ENCODE measurements at regions not wholly inside any gene's neighbourhood (a gene's known extent, or its start where the extent isn't known, plus 50 kb on each side); places are given as distances from the start of the nearest gene placed in this dataset.

- intact Hi-C loops (cut with micrococcal nuclease): no loop called here
- H3K27me3 Mint-ChIP-seq: peaks cover 0 to 3% (median 0%) of the 10 kb centered on the region in 5 donors
- Histone ChIP-seq H3K4me1 (ENCODE audit: control insufficient read depth in 2 of 2, insufficient read depth in 2 of 2, low read length in 2 of 2) (no peaks in the 10 kb centered on the region), H3K9me3 (ENCODE audit: control insufficient read depth in 2 of 3, low read length in 3 of 3) (no peaks in the 10 kb centered on the region), H3K27me3 (ENCODE audit: control insufficient read depth in 2 of 2, insufficient read depth in 2 of 2, low read length in 2 of 2) (no peaks in the 10 kb centered on the region), H3K4me3 (ENCODE audit: low read length) (no peak overlapping the region), H3K27ac (ENCODE audit: low read depth, low read length) (no peak overlapping the region), H3K36me3 (ENCODE audit: control insufficient read depth in 2 of 3, insufficient read depth in 3 of 3, low read length in 3 of 3) (no peaks in the 10 kb centered on the region)
- DNase-seq: no peak
- ChIA-PET POLR2A (no interaction called here), CTCF (no interaction called here)
- no peaks in the 10 kb centered on the region for H3K36me3 Mint-ChIP-seq
- no peaks in the 10 kb centered on the region for H3K4me1 Mint-ChIP-seq
- peaks cover 0 to 6% (median 0%) of the 10 kb centered on the region in 11 donors for H3K9me3 Mint-ChIP-seq
- H3K4me3 Mint-ChIP-seq: no peak overlapping the region
- no peak for ATAC-seq
- no peak overlapping the region for H3K27ac Mint-ChIP-seq
Observed at GRCh38 chr5:4882186-4882585, 257.9 kb upstream of the ADAMTS16 start.

- Mint-ChIP-seq H3K36me3 (no peaks in the 10 kb centered on the region), H3K9me3 (peaks cover 0 to 6% (median 0%) of the 10 kb centered on the region in 11 donors), H3K4me3 (no peak overlapping the region), H3K27ac (no peak overlapping the region), H3K27me3 (peaks cover 0 to 3% (median 0%) of the 10 kb centered on the region in 5 donors), H3K4me1 (no peaks in the 10 kb centered on the region)
- Histone ChIP-seq H3K27ac (ENCODE audit: low read depth, low read length) (no peak overlapping the region), H3K4me1 (ENCODE audit: control insufficient read depth in 2 of 2, insufficient read depth in 2 of 2, low read length in 2 of 2) (no peaks in the 10 kb centered on the region), H3K9me3 (ENCODE audit: control insufficient read depth in 2 of 3, low read length in 3 of 3) (no peaks in the 10 kb centered on the region), H3K36me3 (ENCODE audit: control insufficient read depth in 2 of 3, insufficient read depth in 3 of 3, low read length in 3 of 3) (no peaks in the 10 kb centered on the region), H3K27me3 (ENCODE audit: control insufficient read depth in 2 of 2, insufficient read depth in 2 of 2, low read length in 2 of 2) (no peaks in the 10 kb centered on the region), H3K4me3 (ENCODE audit: low read length) (no peak overlapping the region)
- POLR2A ChIA-PET: no interaction called here
- no peak for DNase-seq
- intact Hi-C loops (cut with micrococcal nuclease): no loop called here
- CTCF ChIA-PET: no interaction called here
- no peak for ATAC-seq
Observed at GRCh38 chr5:4883360-4883759, 256.8 kb upstream of the ADAMTS16 start.

DNA sequence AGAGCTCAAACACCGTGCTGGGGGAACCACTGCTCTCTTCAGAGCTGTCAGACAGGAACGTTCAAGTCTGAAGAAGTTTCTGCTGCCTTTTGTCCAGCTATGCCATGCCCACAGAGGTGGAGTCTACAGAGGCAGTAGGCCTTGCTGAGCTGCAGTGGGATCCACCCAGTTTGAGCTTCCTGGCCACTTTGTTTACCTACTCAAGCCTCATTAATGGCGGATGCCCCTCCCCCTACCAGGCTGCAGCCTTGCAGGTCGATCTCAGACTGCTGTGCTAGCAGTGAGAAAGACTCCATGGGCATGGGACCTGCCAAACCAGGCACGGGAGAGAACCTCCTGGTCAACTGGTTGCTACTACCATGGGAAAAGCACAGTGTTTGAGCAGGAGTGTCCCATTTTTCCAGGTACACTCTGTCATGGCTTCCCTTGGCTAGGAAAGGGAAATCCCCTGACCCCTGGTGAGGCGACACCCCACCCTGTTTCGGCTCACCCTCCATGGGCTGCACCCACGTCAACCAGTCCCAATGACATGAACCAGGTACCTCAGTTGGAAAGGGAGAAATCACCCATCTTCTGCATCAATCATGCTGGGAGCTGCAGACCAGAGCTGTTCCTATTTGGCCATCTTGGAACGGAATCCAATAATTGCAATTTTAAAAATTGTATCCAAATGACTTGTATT, 246.9 kb upstream of the ADAMTS16 start:
- H3K36me3 Mint-ChIP-seq: no peaks in the 10 kb centered on the region
- no peak overlapping the region for H3K4me3 ChIP-seq (ENCODE audit: low read length)
- peaks cover 0 to 20% (median 5%) of the 10 kb centered on the region in 11 donors for H3K9me3 Mint-ChIP-seq
- no peak for DNase-seq
- H3K4me3 Mint-ChIP-seq: no peak overlapping the region
- no peaks in the 10 kb centered on the region for H3K4me1 ChIP-seq (ENCODE audit: control insufficient read depth in 2 of 2, insufficient read depth in 2 of 2, low read length in 2 of 2)
- H3K9me3 ChIP-seq (ENCODE audit: control insufficient read depth in 2 of 3, low read length in 3 of 3): no peaks in the 10 kb centered on the region
- no peaks in the 10 kb centered on the region for H3K27me3 Mint-ChIP-seq
- ChIA-PET POLR2A (no interaction called here), CTCF (no interaction called here)
- no peaks in the 10 kb centered on the region for H3K4me1 Mint-ChIP-seq
- no peak overlapping the region for H3K27ac ChIP-seq (ENCODE audit: low read depth, low read length)
- intact Hi-C loops (cut with micrococcal nuclease): no loop called here
- H3K36me3 ChIP-seq (ENCODE audit: control insufficient read depth in 2 of 3, insufficient read depth in 3 of 3, low read length in 3 of 3): no peaks in the 10 kb centered on the region
- no peak for ATAC-seq
- H3K27ac Mint-ChIP-seq: no peak overlapping the region
- H3K27me3 ChIP-seq (ENCODE audit: control insufficient read depth in 2 of 2, insufficient read depth in 2 of 2, low read length in 2 of 2): no peaks in the 10 kb centered on the region

GRCh38 chr5:4896328-4896727, 243.8 kb upstream of the ADAMTS16 start:
- Histone ChIP-seq H3K4me3 (ENCODE audit: low read length) (no peak overlapping the region), H3K27me3 (ENCODE audit: control insufficient read depth in 2 of 2, insufficient read depth in 2 of 2, low read length in 2 of 2) (no peaks in the 10 kb centered on the region), H3K27ac (ENCODE audit: low read depth, low read length) (no peak overlapping the region), H3K9me3 (ENCODE audit: control insufficient read depth in 2 of 3, low read length in 3 of 3) (no peaks in the 10 kb centered on the region), H3K36me3 (ENCODE audit: control insufficient read depth in 2 of 3, insufficient read depth in 3 of 3, low read length in 3 of 3) (no peaks in the 10 kb centered on the region), H3K4me1 (ENCODE audit: control insufficient read depth in 2 of 2, insufficient read depth in 2 of 2, low read length in 2 of 2) (no peaks in the 10 kb centered on the region)
- no peak for DNase-seq
- H3K9me3 Mint-ChIP-seq: peaks cover 0 to 11% (median 4%) of the 10 kb centered on the region in 11 donors
- H3K27me3 Mint-ChIP-seq: no peaks in the 10 kb centered on the region
- CTCF ChIA-PET: no interaction called here
- intact Hi-C loops (cut with micrococcal nuclease): no loop called here
- ATAC-seq: no peak
- H3K36me3 Mint-ChIP-seq: no peaks in the 10 kb centered on the region
- POLR2A ChIA-PET: no interaction called here
- no peak overlapping the region for H3K27ac Mint-ChIP-seq
- H3K4me3 Mint-ChIP-seq: no peak overlapping the region
- no peaks in the 10 kb centered on the region for H3K4me1 Mint-ChIP-seq

GRCh38 chr5:4901305-4901811, 238.8 kb upstream of the ADAMTS16 start:
- H3K27me3 ChIP-seq (ENCODE audit: control insufficient read depth in 2 of 2, insufficient read depth in 2 of 2, low read length in 2 of 2): no peaks in the 10 kb centered on the region
- peaks cover 0 to 7% (median 0%) of the 10 kb centered on the region in 11 donors for H3K9me3 Mint-ChIP-seq
- no peak overlapping the region for H3K4me3 Mint-ChIP-seq
- no peaks in the 10 kb centered on the region for H3K4me1 ChIP-seq (ENCODE audit: control insufficient read depth in 2 of 2, insufficient read depth in 2 of 2, low read length in 2 of 2)
- H3K4me1 Mint-ChIP-seq: no peaks in the 10 kb centered on the region
- no peaks in the 10 kb centered on the region for H3K27me3 Mint-ChIP-seq
- CTCF ChIA-PET: no interaction called here
- no peaks in the 10 kb centered on the region for H3K36me3 ChIP-seq (ENCODE audit: control insufficient read depth in 2 of 3, insufficient read depth in 3 of 3, low read length in 3 of 3)
- no peak overlapping the region for H3K27ac ChIP-seq (ENCODE audit: low read depth, low read length)
- no peaks in the 10 kb centered on the region for H3K36me3 Mint-ChIP-seq
- ATAC-seq (no peak), DNase-seq (no peak)
- H3K27ac Mint-ChIP-seq: no peak overlapping the region
- intact Hi-C loops (cut with micrococcal nuclease): no loop called here
- POLR2A ChIA-PET: no interaction called here
- H3K4me3 ChIP-seq (ENCODE audit: low read length): no peak overlapping the region
- H3K9me3 ChIP-seq (ENCODE audit: control insufficient read depth in 2 of 3, low read length in 3 of 3): no peaks in the 10 kb centered on the region

- H3K27me3 Mint-ChIP-seq: no peaks in the 10 kb centered on the region
- H3K9me3 Mint-ChIP-seq: peaks cover 0 to 7% (median 0%) of the 10 kb centered on the region in 11 donors
- no peak overlapping the region for H3K27ac Mint-ChIP-seq
- POLR2A ChIA-PET: no interaction called here
- Histone ChIP-seq H3K36me3 (ENCODE audit: control insufficient read depth in 2 of 3, insufficient read depth in 3 of 3, low read length in 3 of 3) (no peaks in the 10 kb centered on the region), H3K27ac (ENCODE audit: low read depth, low read length) (no peak overlapping the region), H3K4me1 (ENCODE audit: control insufficient read depth in 2 of 2, insufficient read depth in 2 of 2, low read length in 2 of 2) (no peaks in the 10 kb centered on the region), H3K27me3 (ENCODE audit: control insufficient read depth in 2 of 2, insufficient read depth in 2 of 2, low read length in 2 of 2) (no peaks in the 10 kb centered on the region), H3K4me3 (ENCODE audit: low read length) (no peak overlapping the region), H3K9me3 (ENCODE audit: control insufficient read depth in 2 of 3, low read length in 3 of 3) (no peaks in the 10 kb centered on the region)
- intact Hi-C loops (cut with micrococcal nuclease): no loop called here
- ATAC-seq: no peak
- no peaks in the 10 kb centered on the region for H3K36me3 Mint-ChIP-seq
- DNase-seq: no peak
- CTCF ChIA-PET: no interaction called here
- no peak overlapping the region for H3K4me3 Mint-ChIP-seq
- no peaks in the 10 kb centered on the region for H3K4me1 Mint-ChIP-seq
Observed at GRCh38 chr5:4901924-4902323, 238.2 kb upstream of the ADAMTS16 start.

DNA sequence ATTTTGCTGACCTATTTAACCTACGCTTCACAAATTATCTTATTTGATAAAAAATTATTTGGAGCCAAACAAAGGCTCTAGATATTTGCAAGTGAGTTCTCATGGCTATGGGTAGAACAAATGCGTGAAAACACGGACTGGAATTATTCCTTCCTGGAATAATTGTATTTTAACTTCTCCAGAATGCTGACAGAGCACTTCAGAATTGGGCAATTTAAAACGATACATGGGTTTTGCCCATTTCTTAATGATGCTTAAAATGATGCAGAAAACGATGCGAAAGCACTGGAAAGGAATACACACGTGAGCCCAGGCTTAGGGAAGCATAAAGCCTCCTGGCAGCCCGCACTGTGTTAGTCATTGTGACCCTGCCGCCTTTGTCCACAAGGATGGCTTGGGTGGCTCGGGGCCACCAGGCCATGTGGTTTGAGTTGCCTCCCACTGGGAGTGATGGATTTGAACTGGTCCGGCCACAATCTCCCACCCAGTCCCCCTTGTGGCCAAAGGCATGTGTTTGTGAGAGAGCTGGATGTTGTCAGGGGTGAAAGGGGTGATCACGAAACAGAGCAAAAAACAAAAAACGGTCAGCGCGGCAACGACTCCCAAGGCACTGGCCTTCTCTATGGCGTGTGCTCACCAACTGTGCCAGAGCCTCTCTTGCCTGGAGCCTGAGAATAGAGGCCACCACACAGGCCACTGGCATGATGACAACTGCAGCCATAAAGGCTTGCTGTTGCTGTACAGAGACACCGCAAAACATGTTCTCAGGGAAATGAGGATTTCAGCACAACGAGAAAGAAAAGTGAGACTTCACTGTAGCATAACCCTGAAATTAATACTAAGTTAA, 234.2 kb upstream of the ADAMTS16 start:
- no peaks in the 10 kb centered on the region for H3K36me3 Mint-ChIP-seq
- H3K4me1 ChIP-seq (ENCODE audit: control insufficient read depth in 2 of 2, insufficient read depth in 2 of 2, low read length in 2 of 2): no peaks in the 10 kb centered on the region
- intact Hi-C loops (cut with micrococcal nuclease): no loop called here
- ATAC-seq (no peak), DNase-seq (no peak)
- H3K36me3 ChIP-seq (ENCODE audit: control insufficient read depth in 2 of 3, insufficient read depth in 3 of 3, low read length in 3 of 3): no peaks in the 10 kb centered on the region
- H3K9me3 ChIP-seq (ENCODE audit: control insufficient read depth in 2 of 3, low read length in 3 of 3): no peaks in the 10 kb centered on the region
- H3K27ac Mint-ChIP-seq: no peak overlapping the region
- H3K9me3 Mint-ChIP-seq: peaks cover 0 to 4% (median 0%) of the 10 kb centered on the region in 11 donors
- no peaks in the 10 kb centered on the region for H3K4me1 Mint-ChIP-seq
- no peaks in the 10 kb centered on the region for H3K27me3 Mint-ChIP-seq
- ChIA-PET CTCF (no interaction called here), POLR2A (no interaction called here)
- no peak overlapping the region for H3K4me3 Mint-ChIP-seq
- H3K27me3 ChIP-seq (ENCODE audit: control insufficient read depth in 2 of 2, insufficient read depth in 2 of 2, low read length in 2 of 2): no peaks in the 10 kb centered on the region
- no peak overlapping the region for H3K4me3 ChIP-seq (ENCODE audit: low read length)
- no peak overlapping the region for H3K27ac ChIP-seq (ENCODE audit: low read depth, low read length)
